IPS-15b (cell line): ENCODE measurements at regions not wholly inside any gene's neighbourhood (a gene's known extent, or its start where the extent isn't known, plus 50 kb on each side); places are given as distances from the start of the nearest gene placed in this dataset.
"Not testable (repeated sequence)": the region's sequence is repeated elsewhere in the genome, so short reads cannot be mapped to it uniquely, and the experiment has no call there.

ENCODE experiments used
- H3K27me3 ChIP-seq: one replicate; pipeline ENCODE4 v1.6.1; 2013; ENCODE audit warnings: low read length; ENCODE audit not compliant: control insufficient read depth, insufficient read depth
- H3K36me3 ChIP-seq: one replicate; pipeline ENCODE4 v1.6.1; 2013; ENCODE audit warnings: low read length; ENCODE audit not compliant: control insufficient read depth, insufficient read depth
- H3K4me1 ChIP-seq: one replicate; pipeline ENCODE4 v1.6.1; 2013; ENCODE audit warnings: mild to moderate bottlenecking, low read length; ENCODE audit not compliant: control insufficient read depth, insufficient read depth
- H3K4me3 ChIP-seq: one replicate; pipeline ENCODE4 v1.5.1; 2013; ENCODE audit warnings: low read depth, low read length
- H3K9ac ChIP-seq: one replicate; pipeline ENCODE4 v1.6.1; 2013; ENCODE audit warnings: low read depth, mild to moderate bottlenecking, low read length
- H3K9me3 ChIP-seq: one replicate; pipeline ENCODE4 v1.6.1; 2013; ENCODE audit warnings: mild to moderate bottlenecking, low read length; ENCODE audit not compliant: control insufficient read depth, insufficient read depth

- no peaks in the 10 kb centered on the region for H3K4me1 ChIP-seq
- H3K27me3 ChIP-seq, result no peaks in the 10 kb centered on the region
- H3K9ac ChIP-seq, result no peak overlapping the region
- H3K4me3 ChIP-seq, result no peak overlapping the region
- no peaks in the 10 kb centered on the region for H3K36me3 ChIP-seq
- no peaks in the 10 kb centered on the region for H3K9me3 ChIP-seq
These were observed 549.5 kb upstream of the GRM3 start for GRCh38 chr7:86094166-86094669.

DNA sequence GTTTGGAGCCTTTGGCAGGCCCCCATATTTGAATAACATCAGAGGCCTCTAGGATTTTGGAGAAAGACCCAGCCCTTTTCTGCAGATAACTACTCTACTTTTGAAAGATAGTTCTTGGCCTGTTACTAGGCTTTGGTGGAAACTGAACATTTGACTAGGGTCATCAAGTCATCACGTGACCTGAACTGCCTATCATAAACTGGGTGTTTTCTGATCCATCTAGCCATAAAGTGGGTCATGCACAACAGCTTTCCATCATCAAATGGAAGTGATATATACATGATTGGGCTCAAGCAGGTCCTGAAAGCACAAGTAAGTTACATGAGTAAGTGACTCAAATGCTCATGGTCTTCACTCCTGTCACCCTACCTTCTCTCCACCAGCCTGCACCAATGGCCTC lies 552.3 kb upstream of the GRM3 start:
- Histone ChIP-seq H3K9ac (no peak overlapping the region), H3K4me3 (no peak overlapping the region), H3K27me3 (no peaks in the 10 kb centered on the region), H3K9me3 (no peaks in the 10 kb centered on the region), H3K36me3 (no peaks in the 10 kb centered on the region), H3K4me1 (no peaks in the 10 kb centered on the region)

DNA sequence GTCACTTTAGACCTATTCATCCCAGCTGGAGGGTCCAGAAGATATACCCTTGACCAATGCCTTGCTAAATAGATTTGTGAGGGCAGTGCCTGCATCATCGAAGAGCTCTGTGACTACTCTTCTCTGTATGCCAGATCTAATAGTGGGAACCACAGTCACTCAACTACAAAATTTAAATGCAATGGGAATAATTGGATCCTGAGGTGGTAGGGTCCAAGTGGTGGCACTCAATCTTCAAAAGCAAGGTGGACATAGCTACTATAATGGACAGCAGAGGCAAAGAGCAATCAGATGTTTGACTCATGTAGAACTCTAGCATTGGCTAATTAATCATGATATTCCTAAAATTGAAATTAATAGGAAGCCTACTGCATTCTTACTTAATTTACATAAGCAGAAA lies 554.3 kb upstream of the GRM3 start:
- H3K9ac ChIP-seq, result no peak overlapping the region
- H3K36me3 ChIP-seq, result no peaks in the 10 kb centered on the region
- no peaks in the 10 kb centered on the region for H3K4me1 ChIP-seq
- no peaks in the 10 kb centered on the region for H3K9me3 ChIP-seq
- H3K4me3 ChIP-seq, result no peak overlapping the region
- H3K27me3 ChIP-seq, result no peaks in the 10 kb centered on the region

GRCh38 chr7:86064572-86064971 lies 579.1 kb upstream of the GRM3 start:
- H3K9me3 ChIP-seq, H3K4me1 ChIP-seq, H3K36me3 ChIP-seq: not testable (repeated sequence)

DNA sequence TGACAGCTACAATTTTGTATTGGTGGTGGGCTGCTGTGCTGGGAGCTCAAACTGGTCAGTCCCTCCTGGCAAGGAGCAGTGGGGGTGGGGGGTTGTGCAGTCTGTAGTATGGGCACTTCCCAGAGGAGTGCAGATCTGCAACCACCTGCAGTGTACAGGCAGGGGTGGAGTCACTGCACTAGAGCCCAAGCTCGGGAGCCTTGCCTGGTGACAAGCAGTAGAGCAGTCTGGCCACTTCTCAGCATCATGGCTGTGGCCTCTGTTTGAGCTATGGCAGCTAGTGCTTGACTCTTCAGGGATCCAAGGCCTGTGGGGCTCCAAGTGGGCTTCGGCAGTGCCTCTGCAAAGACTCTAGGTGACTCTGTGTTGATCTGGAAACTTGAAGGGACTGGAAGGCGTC lies 585.1 kb upstream of the GRM3 start:
- H3K9ac ChIP-seq, result no peak overlapping the region
- H3K4me3 ChIP-seq, result no peak overlapping the region
- H3K36me3 ChIP-seq, result no peaks in the 10 kb centered on the region
- H3K4me1 ChIP-seq, result no peaks in the 10 kb centered on the region
- no peaks in the 10 kb centered on the region for H3K27me3 ChIP-seq
- no peaks in the 10 kb centered on the region for H3K9me3 ChIP-seq

More at GRCh38 chr7:86064572-86064971, 579.1 kb upstream of the GRM3 start:
- not testable (repeated sequence) for H3K9ac ChIP-seq, H3K4me3 ChIP-seq, H3K27me3 ChIP-seq

DNA sequence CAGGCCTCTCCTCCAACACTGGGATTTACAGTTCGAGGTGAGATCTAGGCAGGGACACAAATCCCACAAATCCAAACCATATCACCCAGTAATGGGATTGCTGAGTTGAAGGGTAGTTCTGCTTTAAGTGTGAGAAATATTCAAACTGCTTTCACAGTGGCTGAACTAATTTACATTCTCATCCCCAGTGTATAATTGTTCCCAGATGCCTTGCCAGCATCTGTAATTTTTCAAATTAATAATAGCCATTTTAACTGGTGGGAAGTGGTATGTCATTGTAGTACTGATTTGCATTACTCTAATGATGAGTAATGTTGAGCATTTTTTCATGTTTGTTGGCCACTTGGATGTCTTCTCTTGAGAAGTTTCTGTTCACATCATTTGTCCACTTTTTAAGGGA lies 592.8 kb upstream of the GRM3 start:
- Histone ChIP-seq H3K4me3 (no peak overlapping the region), H3K9me3 (no peaks in the 10 kb centered on the region), H3K36me3 (no peaks in the 10 kb centered on the region), H3K9ac (no peak overlapping the region), H3K27me3 (no peaks in the 10 kb centered on the region), H3K4me1 (no peaks in the 10 kb centered on the region)

GRCh38 chr7:86049910-86050309 lies 593.8 kb upstream of the GRM3 start:
- Histone ChIP-seq H3K9me3 (no peaks in the 10 kb centered on the region), H3K4me1 (no peaks in the 10 kb centered on the region), H3K27me3 (no peaks in the 10 kb centered on the region), H3K36me3 (no peaks in the 10 kb centered on the region), H3K9ac (no peak overlapping the region), H3K4me3 (no peak overlapping the region)

- not testable (repeated sequence) for H3K9me3 ChIP-seq, H3K27me3 ChIP-seq, H3K9ac ChIP-seq, H3K4me3 ChIP-seq, H3K36me3 ChIP-seq, H3K4me1 ChIP-seq
These were observed 598.5 kb upstream of the GRM3 start for GRCh38 chr7:86045197-86045596.

DNA sequence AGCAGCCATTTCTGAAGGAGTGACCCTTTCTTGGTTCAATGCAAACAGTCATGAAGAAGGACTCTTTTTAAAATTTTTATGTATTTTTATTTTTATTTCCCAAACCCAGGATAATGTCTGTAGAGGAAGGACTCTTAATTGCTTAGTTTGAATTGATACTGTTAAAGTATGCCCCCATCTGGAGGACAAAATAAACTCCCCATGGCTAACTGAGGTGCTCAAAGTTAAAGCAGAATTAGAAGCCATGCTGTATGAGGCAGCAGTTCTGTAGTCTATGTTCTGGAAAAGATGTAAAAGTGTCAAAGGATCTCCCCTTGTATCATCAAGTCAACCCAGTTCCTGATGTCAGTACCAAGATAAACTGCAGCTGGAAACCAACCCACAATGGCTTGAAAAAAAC lies 617.9 kb upstream of the GRM3 start:
- Histone ChIP-seq H3K9ac (no peak overlapping the region), H3K4me1 (no peaks in the 10 kb centered on the region), H3K4me3 (no peak overlapping the region), H3K36me3 (no peaks in the 10 kb centered on the region), H3K9me3 (no peaks in the 10 kb centered on the region), H3K27me3 (no peaks in the 10 kb centered on the region)

GRCh38 chr7:86013662-86014061 lies 630.0 kb upstream of the GRM3 start:
- Histone ChIP-seq H3K4me1 (no peaks in the 10 kb centered on the region), H3K4me3 (no peak overlapping the region), H3K9ac (no peak overlapping the region), H3K27me3 (no peaks in the 10 kb centered on the region), H3K9me3 (no peaks in the 10 kb centered on the region), H3K36me3 (no peaks in the 10 kb centered on the region)

GRCh38 chr7:86012971-86013370 lies 630.7 kb upstream of the GRM3 start:
- Histone ChIP-seq H3K4me1 (no peaks in the 10 kb centered on the region), H3K9me3 (no peaks in the 10 kb centered on the region), H3K27me3 (no peaks in the 10 kb centered on the region), H3K4me3 (no peak overlapping the region), H3K36me3 (no peaks in the 10 kb centered on the region), H3K9ac (no peak overlapping the region)

GRCh38 chr7:86008898-86009297 lies 634.8 kb upstream of the GRM3 start:
- H3K9ac ChIP-seq, result no peak overlapping the region
- no peaks in the 10 kb centered on the region for H3K4me1 ChIP-seq
- H3K27me3 ChIP-seq, result no peaks in the 10 kb centered on the region
- no peaks in the 10 kb centered on the region for H3K36me3 ChIP-seq
- no peak overlapping the region for H3K4me3 ChIP-seq
- H3K9me3 ChIP-seq, result no peaks in the 10 kb centered on the region

DNA sequence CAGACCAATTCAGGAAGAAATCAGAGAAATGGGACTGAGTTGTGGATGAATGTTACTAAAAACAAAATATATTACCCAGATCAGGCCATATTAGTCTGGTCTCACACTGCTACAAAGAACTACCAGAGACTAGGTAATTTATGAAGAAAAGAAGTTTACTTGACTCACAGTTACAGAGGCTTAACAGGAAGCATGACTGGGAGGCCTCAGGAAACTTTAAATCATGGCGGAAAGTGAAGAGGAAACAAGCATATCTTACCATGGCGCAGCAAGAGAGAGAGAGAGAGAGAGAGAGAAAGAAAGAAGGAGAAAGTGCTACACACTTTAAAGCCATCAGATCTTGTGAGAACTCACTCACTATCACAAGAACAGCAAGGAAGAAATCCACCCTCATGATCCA lies 636.8 kb upstream of the GRM3 start:
- no peak overlapping the region for H3K9ac ChIP-seq
- no peaks in the 10 kb centered on the region for H3K4me1 ChIP-seq
- no peaks in the 10 kb centered on the region for H3K36me3 ChIP-seq
- no peaks in the 10 kb centered on the region for H3K9me3 ChIP-seq
- no peak overlapping the region for H3K4me3 ChIP-seq
- H3K27me3 ChIP-seq, result no peaks in the 10 kb centered on the region
